NB4 (cell line): ENCODE measurements at regions not wholly inside any gene's neighbourhood (a gene's known extent, or its start where the extent isn't known, plus 50 kb on each side); places are given as distances from the start of the nearest gene placed in this dataset.

Experiments used
- DNase-seq: peaks from one replicate; pipeline ENCODE4 v3.0.0; 2010; ENCODE audit warnings: low read depth
- H3K4me3 ChIP-seq: one replicate; pipeline ENCODE4 v1.5.1; 2011; ENCODE audit warnings: mild to moderate bottlenecking, low read depth, low read length, moderate library complexity
- MAX ChIP-seq: IDR thresholded peaks from 2 replicates; pipeline ENCODE4 v1.6.1; 2011; ENCODE audit warnings: low read depth, low read length
- MYC ChIP-seq: IDR thresholded peaks from 2 replicates; pipeline ENCODE4 v1.6.1; 2011; ENCODE audit warnings: low read depth, low read length
- POLR2A ChIP-seq: IDR thresholded peaks from 2 replicates; pipeline ENCODE4 v1.6.1; 2011; ENCODE audit warnings: mild to moderate bottlenecking; ENCODE audit not compliant: insufficient read length; ENCODE audit errors: extremely low read depth
- TF ChIP-seq, protein P1 (sequence below): IDR thresholded peaks from one replicate; pipeline ENCODE4 v1.5.1; 2012; ENCODE audit warnings: low read depth, low read length

DNA sequence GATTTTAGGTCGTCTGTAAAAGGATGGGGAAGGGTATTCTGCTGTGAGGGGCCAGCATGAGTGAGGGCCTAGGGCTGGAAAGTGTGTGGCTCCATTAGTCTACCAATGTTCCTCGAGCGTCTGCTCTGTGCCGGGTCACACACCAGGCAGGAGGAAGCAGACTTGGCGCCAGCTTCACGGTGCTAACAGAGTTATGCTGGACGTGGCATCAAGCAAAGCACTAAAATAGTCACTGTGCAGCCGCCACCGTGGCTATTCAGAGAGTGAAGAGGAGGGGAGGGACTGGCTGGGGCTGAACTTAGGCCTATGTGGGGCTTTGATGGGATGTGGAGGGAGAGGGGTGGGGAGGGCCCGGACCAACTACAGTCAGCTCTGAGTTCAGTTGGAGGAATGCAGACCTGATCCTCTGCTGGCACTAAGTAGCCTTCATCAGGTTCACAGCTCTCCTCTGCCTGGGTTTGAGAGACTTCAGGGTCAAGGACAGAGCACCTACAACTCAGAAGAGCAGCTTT lies 83.9 kb upstream of the MSX1 start:
- TF ChIP-seq MAX (no peak), MYC (no peak), POLR2A (no peak)
- TF ChIP-seq, protein P1, sequence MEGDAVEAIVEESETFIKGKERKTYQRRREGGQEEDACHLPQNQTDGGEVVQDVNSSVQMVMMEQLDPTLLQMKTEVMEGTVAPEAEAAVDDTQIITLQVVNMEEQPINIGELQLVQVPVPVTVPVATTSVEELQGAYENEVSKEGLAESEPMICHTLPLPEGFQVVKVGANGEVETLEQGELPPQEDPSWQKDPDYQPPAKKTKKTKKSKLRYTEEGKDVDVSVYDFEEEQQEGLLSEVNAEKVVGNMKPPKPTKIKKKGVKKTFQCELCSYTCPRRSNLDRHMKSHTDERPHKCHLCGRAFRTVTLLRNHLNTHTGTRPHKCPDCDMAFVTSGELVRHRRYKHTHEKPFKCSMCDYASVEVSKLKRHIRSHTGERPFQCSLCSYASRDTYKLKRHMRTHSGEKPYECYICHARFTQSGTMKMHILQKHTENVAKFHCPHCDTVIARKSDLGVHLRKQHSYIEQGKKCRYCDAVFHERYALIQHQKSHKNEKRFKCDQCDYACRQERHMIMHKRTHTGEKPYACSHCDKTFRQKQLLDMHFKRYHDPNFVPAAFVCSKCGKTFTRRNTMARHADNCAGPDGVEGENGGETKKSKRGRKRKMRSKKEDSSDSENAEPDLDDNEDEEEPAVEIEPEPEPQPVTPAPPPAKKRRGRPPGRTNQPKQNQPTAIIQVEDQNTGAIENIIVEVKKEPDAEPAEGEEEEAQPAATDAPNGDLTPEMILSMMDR = no peak
- no peak for DNase-seq
- H3K4me3 ChIP-seq = no peak overlapping the region

GRCh38 chr4:4772534-4772933 lies 86.9 kb upstream of the MSX1 start:
- DNase-seq = no peak
- H3K4me3 ChIP-seq = no peak overlapping the region
- TF ChIP-seq MYC = no peak
- TF ChIP-seq, protein P1 = no peak
- TF ChIP-seq MAX = no peak
- TF ChIP-seq POLR2A = no peak

DNA sequence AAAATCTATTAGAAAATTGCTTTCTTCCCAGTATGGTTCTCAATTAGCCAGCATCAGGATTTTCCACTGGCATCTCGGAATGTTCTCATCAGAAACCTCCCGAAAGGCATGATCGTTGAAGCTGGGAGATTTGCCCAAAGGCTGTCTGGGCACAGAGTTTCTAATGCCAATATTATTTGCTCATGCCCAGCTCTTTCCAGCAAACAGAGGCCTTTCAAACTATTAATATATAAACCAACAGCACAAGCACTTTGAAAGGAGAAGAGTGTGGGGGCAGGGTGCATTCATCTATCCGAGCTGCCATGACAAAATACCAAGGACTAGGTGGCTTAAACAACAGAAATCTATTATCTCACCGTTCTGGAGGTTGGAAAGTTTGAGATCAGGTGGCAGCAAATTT lies 88.3 kb upstream of the MSX1 start:
- TF ChIP-seq POLR2A (no peak), MYC (no peak), MAX (no peak)
- H3K4me3 ChIP-seq = no peak overlapping the region
- DNase-seq = no peak

GRCh38 chr4:4770610-4771009 lies 88.9 kb upstream of the MSX1 start:
- TF ChIP-seq MAX (no peak), POLR2A (no peak), MYC (no peak)
- TF ChIP-seq, protein P1 = no peak
- H3K4me3 ChIP-seq = no peak overlapping the region

GRCh38 chr4:4766564-4766963 lies 92.9 kb upstream of the MSX1 start:
- H3K4me3 ChIP-seq = no peak overlapping the region
- DNase-seq = peak; percentile 15
- no peak for TF ChIP-seq POLR2A
- TF ChIP-seq, protein P1 = no peak

More at GRCh38 chr4:4770610-4771009, 88.9 kb upstream of the MSX1 start:
- no peak for DNase-seq

DNA sequence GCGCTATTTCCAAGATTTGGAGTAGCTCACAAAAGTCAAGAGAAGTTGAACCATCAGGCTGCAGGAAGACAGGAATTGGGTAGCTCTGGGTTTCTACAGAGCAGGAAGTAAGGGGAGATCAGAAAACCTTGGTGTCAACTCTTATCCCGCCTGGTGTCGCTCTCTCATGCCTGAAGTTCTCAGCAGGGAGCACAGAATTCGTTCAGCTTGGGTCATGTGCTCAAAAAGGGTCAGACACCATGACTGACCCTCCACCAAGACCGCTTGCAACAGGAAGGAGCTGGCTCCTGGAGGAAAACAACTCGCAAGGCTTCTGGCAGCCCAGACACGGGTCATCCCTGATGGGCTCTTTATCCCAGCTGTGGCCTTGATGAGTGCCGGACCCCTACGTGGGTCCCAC lies 93.7 kb upstream of the MSX1 start:
- no peak overlapping the region for H3K4me3 ChIP-seq
- TF ChIP-seq MYC (no peak), MAX (no peak)
- TF ChIP-seq, protein P1 = no peak
- no peak for DNase-seq

DNA sequence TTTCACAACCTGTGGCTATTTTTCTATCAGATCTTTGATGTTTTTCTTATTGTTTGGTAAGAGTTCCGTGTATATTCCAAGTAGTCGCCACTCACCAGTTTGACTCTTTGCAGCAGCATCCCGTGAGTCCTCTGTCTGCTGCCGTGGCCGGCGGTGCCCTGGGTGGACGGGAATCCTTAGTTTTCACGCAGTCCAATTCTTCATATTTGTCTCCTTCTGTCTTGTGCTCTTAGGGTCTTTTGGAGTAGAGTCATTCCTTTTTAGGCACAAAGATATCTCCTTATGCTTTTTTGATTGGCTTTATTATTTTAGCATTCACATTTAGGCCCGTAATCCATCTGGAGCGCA lies 94.9 kb upstream of the MSX1 start:
- H3K4me3 ChIP-seq = no peak overlapping the region

More for the DNA sequence above, 94.9 kb upstream of the MSX1 start:
- no peak for DNase-seq
- TF ChIP-seq, protein P1 = no peak
- no peak for TF ChIP-seq MYC
- no peak for TF ChIP-seq POLR2A
- no peak for TF ChIP-seq MAX
